ENCODE measurements at regions not wholly inside any gene's neighbourhood (a gene's known extent, or its start where the extent isn't known, plus 50 kb on each side); places are given as distances from the start of the nearest gene placed in this dataset.
"Not testable (repeated sequence)": the region's sequence is repeated elsewhere in the genome, so short reads cannot be mapped to it uniquely, and the experiment has no call there.

DNA sequence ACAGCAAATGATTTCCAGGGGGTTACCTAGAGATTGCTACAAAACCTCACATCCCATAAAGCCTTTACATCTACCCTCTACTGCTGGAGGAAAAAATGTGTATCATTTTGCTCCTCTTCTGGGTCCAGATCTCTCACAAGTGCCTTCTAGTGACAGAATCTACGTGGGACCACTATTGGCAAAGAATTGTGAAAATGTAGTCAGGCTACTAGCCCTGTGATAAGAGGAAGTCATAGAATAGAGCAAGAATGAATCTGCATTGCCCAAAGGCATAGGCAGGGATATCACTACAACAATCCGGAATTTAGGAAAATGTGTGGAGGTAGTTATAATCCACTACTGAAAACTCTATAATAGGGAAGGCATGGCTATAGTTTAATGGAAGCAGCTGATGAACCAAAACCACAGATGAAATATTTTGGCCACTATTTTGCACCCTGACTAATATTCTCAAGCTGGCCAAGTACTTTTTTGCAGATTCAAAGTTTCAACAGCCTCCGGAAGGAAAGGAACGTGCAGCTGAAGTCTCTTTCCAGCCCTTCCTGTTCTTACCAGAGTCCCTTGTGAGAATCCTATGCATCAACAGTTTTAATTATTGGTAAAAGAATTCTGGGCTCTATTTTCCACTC is 176.8 kb downstream of the PHLDA1 start:
- Histone ChIP-seq H3F3A (ENCODE audit: insufficient read depth) (peaks cover 34% of the 10 kb centered on the region), H3K4me1 (ENCODE audit: insufficient read depth) (peaks cover 42% of the 10 kb centered on the region), H3K4me3 (peak overlapping the region; percentile 19; the same call in 1 of the 2 replicates), H3K9me3 (ENCODE audit: low read depth) (no peaks in the 10 kb centered on the region), H4K20me1 (ENCODE audit: insufficient read depth) (no peaks in the 10 kb centered on the region), H3K79me2 (ENCODE audit: insufficient read depth) (no peaks in the 10 kb centered on the region), H3K4me2 (ENCODE audit: unreplicated experiment) (peak overlapping the region; percentile 45), H3K27ac (peak overlapping the region; percentile 31; the same call in 1 of the 2 replicates), H3K9me2 (ENCODE audit: insufficient read depth) (no peaks in the 10 kb centered on the region), H2AFZ (0 out of 2 replicates have a peak overlapping the region, but pooled peaks have one; percentile 13), H3K27me3 (replicated peaks; ENCODE audit: insufficient read depth) (no peaks in the 10 kb centered on the region), H3K9ac (no peak overlapping the region), H3K36me3 (ENCODE audit: low read depth) (no peaks in the 10 kb centered on the region)
- 29 to 36% methylated on average over 4 of the region's 4 CpGs for WGBS, 2 experiments (ENCODE audit: low coverage in 1 of 2, low lambda C conversion rate in 2 of 2, missing lambda C conversion rate in 2 of 2)
- TF ChIP-seq EZH2phosphoT487 (IDR thresholded peaks at IDR 0.05; ENCODE audit: insufficient read depth, low read depth): no peak
- no peak for TF ChIP-seq EZH2 (IDR thresholded peaks at IDR 0.05; ENCODE audit: insufficient read depth, poor library complexity, severe bottlenecking)
- DNase-seq: peak; percentile 86
- in situ Hi-C loops (cut with MboI): no loop called here

- H3K27ac ChIP-seq; H3K9ac ChIP-seq; in situ Hi-C loops (cut with MboI); H3K4me3 ChIP-seq; H3K9me3 ChIP-seq (ENCODE audit: low read depth); H3K79me2 ChIP-seq (ENCODE audit: insufficient read depth); H4K20me1 ChIP-seq (ENCODE audit: insufficient read depth); H3K4me2 ChIP-seq (ENCODE audit: unreplicated experiment); H2AFZ ChIP-seq; H3K9me2 ChIP-seq (ENCODE audit: insufficient read depth); DNase-seq; H3K36me3 ChIP-seq (ENCODE audit: low read depth); H3K27me3 ChIP-seq (replicated peaks; ENCODE audit: insufficient read depth): not testable (repeated sequence)
- H3K4me1 ChIP-seq (ENCODE audit: insufficient read depth): peaks cover 41% of the 10 kb centered on the region
- H3F3A ChIP-seq (ENCODE audit: insufficient read depth): peaks cover 34% of the 10 kb centered on the region
- 97 to 98% methylated on average over 5 of the region's 5 CpGs for WGBS, 2 experiments (ENCODE audit: low coverage in 1 of 2, low lambda C conversion rate in 2 of 2, missing lambda C conversion rate in 2 of 2)
Observed at GRCh38 chr12:75854137-75854536, 177.4 kb downstream of the PHLDA1 start.

DNA sequence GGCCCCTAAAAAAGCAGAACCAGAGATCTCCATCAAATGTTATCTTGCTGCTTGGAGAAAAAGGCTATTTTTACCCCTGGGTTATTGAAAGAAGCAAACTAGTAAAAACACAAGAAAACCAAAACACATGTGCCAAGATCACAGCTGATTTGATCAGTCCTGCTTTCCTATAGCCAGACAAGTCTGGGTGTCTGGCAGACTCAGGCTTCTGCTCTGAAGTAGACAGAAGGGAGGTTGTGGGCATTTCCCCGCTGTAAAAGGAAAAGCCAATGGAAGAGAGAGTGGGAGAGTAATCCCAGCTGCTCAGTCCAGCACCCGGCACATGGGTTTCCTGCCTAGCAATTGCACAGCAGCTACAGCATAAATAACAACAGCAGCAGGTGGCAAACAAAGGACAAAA is 177.9 kb downstream of the PHLDA1 start:
- Histone ChIP-seq H3K9me3 (ENCODE audit: low read depth) (no peaks in the 10 kb centered on the region), H3K79me2 (ENCODE audit: insufficient read depth) (no peaks in the 10 kb centered on the region), H2AFZ (no peak overlapping the region), H4K20me1 (ENCODE audit: insufficient read depth) (no peaks in the 10 kb centered on the region), H3K4me3 (no peak overlapping the region), H3K4me2 (ENCODE audit: unreplicated experiment) (no peak overlapping the region), H3K27ac (no peak overlapping the region), H3K36me3 (ENCODE audit: low read depth) (no peaks in the 10 kb centered on the region), H3F3A (ENCODE audit: insufficient read depth) (peaks cover 34% of the 10 kb centered on the region), H3K27me3 (replicated peaks; ENCODE audit: insufficient read depth) (no peaks in the 10 kb centered on the region), H3K9ac (no peak overlapping the region), H3K4me1 (ENCODE audit: insufficient read depth) (peaks cover 46% of the 10 kb centered on the region), H3K9me2 (ENCODE audit: insufficient read depth) (no peaks in the 10 kb centered on the region)
- TF ChIP-seq EZH2phosphoT487 (IDR thresholded peaks at IDR 0.05; ENCODE audit: insufficient read depth, low read depth): no peak
- TF ChIP-seq EZH2 (IDR thresholded peaks at IDR 0.05; ENCODE audit: insufficient read depth, poor library complexity, severe bottlenecking): no peak
- in situ Hi-C loops (cut with MboI): no loop called here
- no peak for DNase-seq
- 98 to 100% methylated on average over 2 of the region's 2 CpGs for WGBS, 2 experiments (ENCODE audit: low coverage in 1 of 2, low lambda C conversion rate in 2 of 2, missing lambda C conversion rate in 2 of 2)

DNA sequence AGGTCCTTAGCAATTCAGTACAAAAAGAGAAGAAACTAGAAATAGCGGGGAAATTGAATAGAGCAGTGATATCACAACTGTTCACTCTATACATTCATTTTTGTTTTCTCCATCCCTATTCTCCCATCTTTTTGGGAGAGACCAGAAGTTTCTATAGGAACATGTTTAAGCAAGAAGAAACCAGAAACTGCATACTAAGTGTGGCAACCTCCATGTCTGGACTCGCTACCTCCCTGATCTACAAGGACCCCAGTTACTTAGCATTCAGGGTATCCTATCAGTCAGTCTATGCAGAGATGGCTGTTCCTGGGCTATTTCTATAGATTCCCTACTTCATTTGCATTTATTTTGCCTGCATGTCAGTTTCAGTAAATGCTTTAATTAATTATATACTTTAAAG is 178.6 kb downstream of the PHLDA1 start:
- Histone ChIP-seq H3K79me2 (ENCODE audit: insufficient read depth) (no peaks in the 10 kb centered on the region), H3K9ac (no peak overlapping the region), H3K27ac (no peak overlapping the region), H3K9me2 (ENCODE audit: insufficient read depth) (no peaks in the 10 kb centered on the region), H3K4me2 (ENCODE audit: unreplicated experiment) (no peak overlapping the region), H3F3A (ENCODE audit: insufficient read depth) (peaks cover 34% of the 10 kb centered on the region), H4K20me1 (ENCODE audit: insufficient read depth) (no peaks in the 10 kb centered on the region), H3K27me3 (replicated peaks; ENCODE audit: insufficient read depth) (no peaks in the 10 kb centered on the region), H3K4me3 (no peak overlapping the region), H3K4me1 (ENCODE audit: insufficient read depth) (peaks cover 52% of the 10 kb centered on the region), H2AFZ (no peak overlapping the region), H3K9me3 (ENCODE audit: low read depth) (no peaks in the 10 kb centered on the region), H3K36me3 (ENCODE audit: low read depth) (no peaks in the 10 kb centered on the region)
- DNase-seq: no peak
- in situ Hi-C loops (cut with MboI): no loop called here
- 65 to 70% methylated on average over 2 of the region's 2 CpGs for WGBS, 2 experiments (ENCODE audit: low coverage in 1 of 2, low lambda C conversion rate in 2 of 2, missing lambda C conversion rate in 2 of 2)
- no peak for TF ChIP-seq EZH2phosphoT487 (IDR thresholded peaks at IDR 0.05; ENCODE audit: insufficient read depth, low read depth)
- no peak for TF ChIP-seq EZH2 (IDR thresholded peaks at IDR 0.05; ENCODE audit: insufficient read depth, poor library complexity, severe bottlenecking)

DNA sequence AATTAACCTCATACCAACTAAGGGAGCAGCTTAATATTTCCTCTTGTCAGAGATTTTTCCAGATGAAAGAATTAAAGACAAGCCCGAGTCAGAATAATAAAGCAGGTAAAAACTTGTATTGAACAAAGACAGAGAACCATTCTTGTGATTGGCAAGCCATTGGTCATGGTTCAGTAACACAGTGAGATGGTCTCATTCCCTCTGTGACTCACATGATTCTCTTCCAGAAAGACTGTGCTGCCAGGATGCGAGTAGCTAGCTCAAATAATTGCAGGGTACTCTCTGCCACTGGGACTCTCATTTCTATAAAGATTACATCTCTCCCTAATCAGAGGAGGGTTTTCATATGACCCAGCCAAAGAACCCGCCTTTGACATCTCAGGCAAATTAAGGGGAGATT is 179.4 kb downstream of the PHLDA1 start:
- H3F3A ChIP-seq (ENCODE audit: insufficient read depth): peaks cover 34% of the 10 kb centered on the region
- no peaks in the 10 kb centered on the region for H3K79me2 ChIP-seq (ENCODE audit: insufficient read depth)
- in situ Hi-C loops (cut with MboI): no loop called here
- no peaks in the 10 kb centered on the region for H3K27me3 ChIP-seq (replicated peaks; ENCODE audit: insufficient read depth)
- no peak overlapping the region for H3K4me3 ChIP-seq
- no peaks in the 10 kb centered on the region for H3K36me3 ChIP-seq (ENCODE audit: low read depth)
- no peaks in the 10 kb centered on the region for H4K20me1 ChIP-seq (ENCODE audit: insufficient read depth)
- 25 to 50% methylated on average over 3 of the region's 3 CpGs for WGBS, 2 experiments (ENCODE audit: low coverage in 1 of 2, low lambda C conversion rate in 2 of 2, missing lambda C conversion rate in 2 of 2)
- peak; percentile 67 for DNase-seq
- H3K9me3 ChIP-seq (ENCODE audit: low read depth): no peaks in the 10 kb centered on the region
- TF ChIP-seq EZH2 (IDR thresholded peaks at IDR 0.05; ENCODE audit: insufficient read depth, poor library complexity, severe bottlenecking) (no peak), EZH2phosphoT487 (IDR thresholded peaks at IDR 0.05; ENCODE audit: insufficient read depth, low read depth) (no peak)
- no peak overlapping the region for H3K4me2 ChIP-seq (ENCODE audit: unreplicated experiment)
- H2AFZ ChIP-seq: no peak overlapping the region
- H3K9me2 ChIP-seq (ENCODE audit: insufficient read depth): no peaks in the 10 kb centered on the region
- H3K4me1 ChIP-seq (ENCODE audit: insufficient read depth): peaks cover 52% of the 10 kb centered on the region
- no peak overlapping the region for H3K9ac ChIP-seq
- H3K27ac ChIP-seq: no peak overlapping the region
